ENCODE measurements at regions not wholly inside any gene's neighbourhood (a gene's known extent, or its start where the extent isn't known, plus 50 kb on each side); places are given as distances from the start of the nearest gene placed in this dataset.

DNA sequence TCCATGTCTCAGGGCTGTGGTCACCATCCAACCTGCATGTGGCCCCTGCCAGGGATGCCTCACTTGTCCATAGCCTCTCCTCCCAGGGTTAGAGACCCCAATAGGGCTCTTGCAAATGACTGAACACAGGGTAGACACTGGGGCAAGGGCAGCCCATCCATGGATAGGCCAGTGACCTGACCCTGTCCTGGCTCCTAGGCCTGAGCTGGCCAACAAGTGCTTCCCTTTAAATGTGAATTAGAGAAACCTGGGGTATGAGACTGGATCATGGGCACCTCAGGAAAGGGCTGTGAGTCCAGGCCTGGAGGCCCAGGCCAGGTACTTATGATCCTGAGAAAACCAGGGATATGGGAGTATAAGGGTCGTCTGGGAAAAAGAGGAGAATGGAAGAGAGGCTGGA, 64.5 kb downstream of the COPS8 start:
- H3K4me3 ChIP-seq (ENCODE audit: control insufficient read depth, low read depth, low read length) = no peak overlapping the region
- no peak for DNase-seq (ENCODE audit: low read depth)
- TF ChIP-seq CTCF (conservative IDR thresholded peaks at IDR 0.05; ENCODE audit: control insufficient read depth, insufficient read depth, low read depth, low read length) = no peak

- no peak overlapping the region for H3K4me3 ChIP-seq (ENCODE audit: control insufficient read depth, low read depth, low read length)
- DNase-seq (ENCODE audit: low read depth) = no peak
- TF ChIP-seq CTCF (conservative IDR thresholded peaks at IDR 0.05; ENCODE audit: control insufficient read depth, insufficient read depth, low read depth, low read length) = no peak
Observed at GRCh38 chr2:237150831-237151375, 65.2 kb downstream of the COPS8 start.

GRCh38 chr2:237152361-237152760, 66.7 kb downstream of the COPS8 start:
- DNase-seq (ENCODE audit: low read depth) = no peak

GRCh38 chr2:237153181-237153580, 67.5 kb downstream of the COPS8 start:
- TF ChIP-seq CTCF (conservative IDR thresholded peaks at IDR 0.05; ENCODE audit: control insufficient read depth, insufficient read depth, low read depth, low read length) = no peak
- DNase-seq (ENCODE audit: low read depth) = no peak
- H3K4me3 ChIP-seq (ENCODE audit: control insufficient read depth, low read depth, low read length) = no peak overlapping the region

More at GRCh38 chr2:237152361-237152760, 66.7 kb downstream of the COPS8 start:
- no peak overlapping the region for H3K4me3 ChIP-seq (ENCODE audit: control insufficient read depth, low read depth, low read length)
- no peak for TF ChIP-seq CTCF (conservative IDR thresholded peaks at IDR 0.05; ENCODE audit: control insufficient read depth, insufficient read depth, low read depth, low read length)

- no peak overlapping the region for H3K4me3 ChIP-seq (ENCODE audit: control insufficient read depth, low read depth, low read length)
- TF ChIP-seq CTCF (conservative IDR thresholded peaks at IDR 0.05; ENCODE audit: control insufficient read depth, insufficient read depth, low read depth, low read length) = peak; percentile 87
- DNase-seq (ENCODE audit: low read depth) = peak; percentile 82
Observed at GRCh38 chr2:237154082-237154638, 68.5 kb downstream of the COPS8 start.

DNA sequence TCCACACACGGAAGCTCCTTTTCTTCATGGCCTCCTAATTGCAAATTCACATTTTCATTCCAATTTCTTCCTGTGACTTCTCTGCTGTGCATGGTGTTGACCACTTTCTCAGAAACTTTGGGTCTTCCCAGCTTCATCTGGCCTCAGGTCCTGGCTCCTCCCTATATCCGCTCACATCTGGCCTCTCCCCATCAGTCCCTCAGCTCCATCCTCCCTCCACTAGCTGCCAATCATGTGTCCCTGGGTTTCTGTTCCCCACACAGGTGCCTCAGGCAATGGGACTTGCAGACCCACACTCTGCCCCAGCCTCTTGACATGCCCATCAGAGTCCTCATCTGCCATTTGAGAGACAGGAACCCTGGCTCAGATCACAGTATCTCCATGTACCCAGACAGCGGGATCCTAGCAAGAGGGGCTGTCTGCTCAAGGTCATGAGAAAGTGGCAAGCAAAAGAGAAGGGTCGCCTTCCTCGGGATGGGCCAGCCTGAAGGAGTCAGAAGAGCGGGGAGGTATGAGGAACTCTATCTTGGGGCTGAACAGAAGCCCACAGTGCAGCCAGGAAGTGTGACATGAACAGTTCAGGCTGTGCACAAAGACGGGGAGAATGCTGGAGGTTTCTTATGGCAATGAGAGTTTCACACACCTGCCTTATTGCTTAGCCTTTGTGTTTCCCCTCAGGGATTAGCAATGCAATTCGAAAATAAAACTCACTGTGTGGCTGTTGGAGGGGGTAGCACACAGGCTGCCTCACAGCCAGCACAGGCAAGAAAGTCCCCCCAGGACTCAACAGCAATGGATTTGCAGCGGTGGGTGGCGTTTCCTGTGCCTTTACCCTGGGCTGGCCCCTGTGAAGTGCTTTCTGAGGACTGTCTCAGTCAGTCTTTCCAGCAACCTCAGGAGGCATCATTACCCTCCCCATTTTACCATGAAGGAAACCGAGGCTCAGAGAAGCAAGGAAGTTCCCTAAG, 69.5 kb downstream of the COPS8 start:
- H3K4me3 ChIP-seq (ENCODE audit: control insufficient read depth, low read depth, low read length) = no peak overlapping the region
- no peak for DNase-seq (ENCODE audit: low read depth)
- TF ChIP-seq CTCF (conservative IDR thresholded peaks at IDR 0.05; ENCODE audit: control insufficient read depth, insufficient read depth, low read depth, low read length) = no peak

Measured in fibroblast of mammary gland (primary cell).